ENCODE measurements at regions not wholly inside any gene's neighbourhood (a gene's known extent, or its start where the extent isn't known, plus 50 kb on each side); places are given as distances from the start of the nearest gene placed in this dataset.

DNA sequence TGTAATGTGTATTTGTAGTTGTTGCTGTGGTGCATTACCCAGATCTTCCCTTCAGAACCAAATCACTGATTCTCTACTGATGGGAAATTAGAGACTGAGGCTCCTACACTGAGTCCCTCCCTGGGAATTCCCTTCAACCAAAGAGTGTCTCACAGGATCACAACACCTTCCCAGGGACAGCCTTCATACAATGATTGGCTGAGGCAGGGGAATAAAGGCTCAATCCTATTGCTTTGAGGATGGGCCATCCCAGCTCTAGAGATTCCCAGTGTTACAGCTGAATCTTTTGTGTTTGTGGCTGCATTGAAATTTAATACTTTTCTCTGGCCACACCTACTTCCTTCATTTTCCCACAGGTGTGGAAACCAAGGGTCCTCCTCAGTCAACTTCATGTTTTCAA lies 96.4 kb upstream of the ELL2 start:
- no peak for DNase-seq

DNA sequence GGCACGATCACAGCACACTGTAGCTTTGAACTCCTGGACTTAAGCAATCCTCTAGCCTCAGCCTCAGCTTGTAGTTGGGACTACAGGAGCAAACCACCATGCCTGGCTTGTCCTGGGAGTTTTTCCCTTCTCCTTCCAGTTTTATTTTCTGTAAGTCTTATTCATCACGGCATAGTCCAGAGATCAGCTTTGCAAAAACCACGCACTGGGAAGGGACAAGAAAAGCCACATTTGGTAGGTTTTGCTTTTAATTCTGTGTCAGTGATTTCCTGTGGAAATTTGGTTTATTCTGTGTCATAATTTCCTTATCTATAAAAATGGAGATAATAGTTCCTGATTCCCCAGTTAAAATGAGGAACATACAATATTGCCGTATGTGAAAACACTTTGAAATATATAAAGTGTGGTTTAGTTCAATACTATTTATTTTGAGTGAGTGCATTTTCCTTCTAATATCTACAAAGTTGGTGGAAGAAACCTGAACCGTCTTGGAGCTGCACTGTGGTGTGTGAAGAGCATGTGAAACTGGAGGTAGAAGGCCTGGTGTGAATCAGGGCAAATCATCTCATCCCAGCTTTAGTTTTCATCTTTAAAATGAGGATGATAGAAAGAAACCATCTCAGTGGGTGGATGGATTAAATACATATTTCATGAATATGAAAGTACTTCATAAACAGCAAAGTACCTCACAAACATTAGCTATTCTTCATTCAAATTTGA lies 92.8 kb upstream of the ELL2 start:
- DNase-seq = peak; percentile 76 to 92 (median 78)

DNA sequence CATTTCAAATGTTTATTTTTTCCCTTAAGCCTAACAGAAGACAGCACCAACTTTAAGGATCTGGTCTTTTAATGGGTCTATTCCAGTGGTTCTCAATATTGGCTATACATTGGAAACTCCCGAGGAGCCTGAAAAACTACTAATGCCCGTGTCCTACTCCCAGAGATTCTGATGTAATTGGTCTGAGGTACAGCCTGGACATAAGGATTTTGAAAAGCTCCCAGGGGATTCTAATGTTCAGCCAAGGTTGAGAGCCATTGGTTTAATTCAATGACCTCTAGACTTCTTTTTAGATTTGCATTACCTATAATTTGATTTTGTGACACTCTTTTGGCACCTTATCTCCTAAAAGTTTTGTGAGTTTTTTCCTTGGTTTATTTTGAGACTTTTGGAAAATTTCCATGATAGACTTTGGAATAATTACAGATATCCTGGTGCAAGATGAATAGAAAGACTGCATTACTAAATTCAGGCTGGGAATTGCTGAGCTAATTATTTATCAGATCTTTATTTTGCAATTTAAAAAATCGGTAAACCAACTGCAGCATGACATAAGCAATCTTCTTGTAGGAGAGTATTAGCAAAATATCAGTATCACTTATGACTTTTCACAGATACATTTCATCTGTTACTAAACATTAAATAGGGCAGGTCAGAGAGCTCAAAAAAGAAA lies 91.5 kb upstream of the ELL2 start:
- no peak for DNase-seq

DNA sequence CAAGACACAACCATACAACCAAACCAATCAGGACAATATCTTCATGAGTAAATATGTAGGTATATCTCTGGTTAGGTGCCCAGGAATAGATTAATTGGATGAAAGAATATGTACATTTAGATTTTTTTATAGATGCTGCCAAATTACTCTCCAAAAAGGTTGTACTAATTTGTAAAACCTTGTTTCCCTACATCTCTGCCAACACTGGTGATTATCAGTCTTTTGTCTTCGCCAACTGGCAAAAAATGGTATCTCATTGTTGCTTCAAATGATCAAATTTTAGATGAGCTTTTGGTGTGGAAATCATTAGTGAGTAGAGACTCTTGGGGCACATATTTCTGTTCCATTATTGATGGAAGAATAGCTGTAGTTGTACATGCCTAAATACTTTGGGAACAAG lies 90.7 kb upstream of the ELL2 start:
- no peak for DNase-seq

DNA sequence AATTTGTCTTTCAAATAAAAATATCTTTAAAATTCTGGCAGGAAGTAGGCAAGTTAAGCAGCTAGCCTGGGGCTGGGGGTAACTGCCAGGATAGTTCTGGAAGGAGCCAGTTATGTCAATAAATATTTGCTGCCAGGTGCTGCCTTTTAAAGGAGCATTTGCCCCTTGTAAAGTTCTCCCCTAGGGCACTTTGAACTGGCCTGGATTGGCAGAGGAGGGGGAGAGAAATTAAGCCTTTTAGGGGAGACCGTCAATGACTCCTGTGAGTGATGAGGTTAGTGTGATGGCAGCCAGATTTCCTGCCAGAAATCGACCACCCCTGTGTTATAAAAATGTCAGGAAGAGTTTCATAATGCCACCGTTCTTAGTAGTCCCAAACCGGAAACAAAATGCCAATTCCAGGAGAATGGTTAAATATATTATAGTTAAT lies 89.8 kb upstream of the ELL2 start:
- no peak for DNase-seq

DNA sequence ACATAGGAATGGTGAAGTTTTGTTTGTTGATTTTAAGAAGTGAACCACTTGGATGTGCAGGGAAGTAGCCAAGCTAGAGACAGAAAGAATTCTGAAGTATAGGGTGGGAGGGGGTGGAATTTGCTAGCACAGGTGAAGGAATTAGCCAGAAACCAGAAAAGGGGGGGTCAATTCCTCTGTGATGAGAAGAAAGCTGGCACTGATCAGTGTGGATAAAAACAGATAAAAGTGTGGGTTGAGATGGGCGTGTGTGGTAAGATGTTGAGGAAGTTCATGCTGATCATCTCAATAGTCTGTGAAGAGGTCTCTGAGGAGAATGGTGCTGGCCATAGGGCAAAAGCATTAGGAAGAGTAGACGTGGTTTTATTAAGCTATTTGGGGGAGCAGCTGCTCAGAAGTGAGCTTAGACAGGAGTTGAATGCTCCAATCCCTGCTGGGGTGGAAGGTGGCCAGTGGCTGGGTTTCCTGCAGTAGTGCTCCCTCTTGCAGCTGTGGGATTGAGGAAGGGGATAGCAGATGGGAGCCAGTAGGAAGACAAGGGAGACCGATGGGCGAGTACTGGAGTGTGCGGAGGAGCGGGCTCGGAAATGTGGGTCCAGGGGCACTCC lies 88.7 kb upstream of the ELL2 start:
- no peak for DNase-seq

DNA sequence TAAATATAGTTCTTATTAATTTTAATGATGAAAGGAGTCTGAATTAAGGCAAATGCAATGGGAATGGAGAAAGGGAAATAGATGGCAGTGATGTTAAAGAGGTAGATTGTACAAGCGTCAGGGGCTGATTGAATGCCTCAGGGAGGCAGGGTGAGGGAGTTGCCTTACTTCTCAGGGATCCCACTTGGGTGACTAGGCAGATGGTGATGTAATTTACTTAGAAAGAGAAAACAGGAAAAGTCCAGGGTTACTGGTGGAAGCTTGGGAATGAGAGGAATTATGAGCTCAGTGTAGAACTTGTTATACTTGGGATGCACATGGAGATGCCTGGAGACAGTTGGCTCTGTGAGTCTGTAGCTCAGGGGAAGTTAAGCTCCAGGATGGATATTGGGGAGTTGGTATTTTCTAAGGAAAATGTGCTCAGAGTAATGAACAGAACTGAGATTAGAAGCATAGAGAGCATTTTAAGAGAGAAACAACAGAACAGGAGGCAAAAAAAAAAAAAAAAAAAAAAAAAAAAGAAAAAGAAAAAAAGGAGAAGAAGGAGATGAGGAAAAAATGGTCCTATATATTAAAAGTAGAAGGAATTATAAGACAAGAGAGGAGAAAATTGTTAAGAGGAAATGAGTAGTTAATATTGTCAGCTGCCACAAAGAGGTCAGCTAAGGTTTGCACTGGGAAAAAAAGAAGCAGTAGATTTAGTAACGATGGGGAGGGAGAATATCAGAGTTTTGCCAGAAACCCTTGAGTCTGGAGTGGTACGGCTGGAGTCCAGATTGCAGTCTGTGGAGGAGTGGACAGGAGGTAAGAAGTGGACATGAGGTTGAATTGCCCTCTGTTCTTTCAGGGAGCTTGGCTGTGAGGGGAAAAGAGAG lies 88.0 kb upstream of the ELL2 start:
- peak; percentile 31 to 63 (median 38) for DNase-seq

DNA sequence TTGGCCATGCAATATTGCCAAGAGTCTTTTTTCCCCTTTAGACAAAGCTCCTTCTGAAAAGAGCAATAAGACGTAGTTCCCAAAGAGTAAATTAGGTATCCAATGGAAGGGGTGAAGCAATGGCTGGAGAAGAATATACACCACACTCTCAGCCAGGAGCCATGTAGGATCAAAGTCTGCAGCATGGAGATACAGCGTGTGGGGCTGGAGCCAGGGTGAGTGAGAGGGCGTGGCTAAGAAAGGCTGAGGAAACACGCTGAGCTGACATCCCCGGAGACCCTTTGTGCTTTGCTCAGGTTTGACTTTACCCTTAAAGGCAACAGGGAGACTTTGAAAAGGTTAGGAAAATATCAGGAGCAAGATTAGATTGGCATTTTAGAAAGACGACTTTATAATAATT lies 87.1 kb upstream of the ELL2 start:
- DNase-seq = no peak

DNA sequence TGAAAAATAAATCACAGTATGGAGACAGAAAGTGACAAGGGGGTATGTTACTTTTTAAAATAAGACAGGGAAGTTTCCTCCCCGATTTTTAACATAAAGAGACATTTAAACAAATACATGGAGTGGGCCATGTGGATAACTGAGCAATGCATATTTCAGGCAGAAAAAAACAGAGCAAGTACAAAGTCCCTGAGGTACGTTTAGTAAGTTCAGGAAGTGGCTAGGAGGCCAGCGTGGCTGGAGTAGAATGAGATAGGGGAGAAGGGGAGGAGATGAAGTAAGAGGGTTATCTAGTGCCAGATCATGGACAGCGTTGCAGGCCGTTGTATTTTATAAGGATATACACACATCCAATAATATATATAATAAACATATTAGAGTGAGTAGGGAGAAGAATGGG lies 84.2 kb upstream of the ELL2 start:
- DNase-seq = no peak

DNA sequence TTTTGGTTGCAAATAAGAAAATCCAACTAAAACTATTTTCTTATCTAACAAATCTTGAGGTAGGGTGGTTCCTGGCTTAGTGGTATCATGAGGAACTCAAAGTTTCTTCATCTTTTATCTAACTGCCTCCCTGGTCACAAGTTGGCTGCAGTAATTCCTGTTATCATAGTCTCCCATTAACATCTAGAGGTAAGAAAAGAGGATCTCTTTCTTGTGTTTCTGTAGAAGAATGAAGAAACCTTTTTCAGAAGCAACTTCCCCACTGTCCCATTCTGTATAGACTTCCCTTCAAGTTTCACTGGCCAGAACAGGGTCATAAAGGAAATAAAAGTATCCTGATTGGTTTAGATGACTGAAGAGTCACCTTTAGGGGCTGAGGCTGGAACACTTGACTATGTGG lies 81.8 kb upstream of the ELL2 start:
- DNase-seq = peak in 1 of 3 donors; percentile 32

DNA sequence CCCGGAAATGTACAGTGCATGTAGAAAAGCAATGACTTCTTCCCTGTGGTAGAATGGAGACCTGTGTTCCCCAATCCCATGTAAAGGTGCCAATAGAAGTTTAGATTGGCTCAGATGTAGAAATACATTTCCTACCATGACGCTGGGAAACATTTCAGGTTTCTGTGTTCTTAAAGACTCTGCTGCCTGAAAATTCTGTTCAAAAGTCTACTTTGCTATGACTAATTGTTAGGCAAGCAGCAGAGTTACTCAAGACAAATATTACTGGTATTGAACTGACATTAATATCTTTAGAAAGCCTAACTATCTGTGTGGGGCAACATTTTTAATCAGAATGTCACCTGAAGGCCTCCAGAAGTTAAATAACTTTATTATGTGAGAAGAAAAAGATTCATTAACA lies 75.5 kb upstream of the ELL2 start:
- peak in 1 of 3 donors; percentile 16 for DNase-seq

DNA sequence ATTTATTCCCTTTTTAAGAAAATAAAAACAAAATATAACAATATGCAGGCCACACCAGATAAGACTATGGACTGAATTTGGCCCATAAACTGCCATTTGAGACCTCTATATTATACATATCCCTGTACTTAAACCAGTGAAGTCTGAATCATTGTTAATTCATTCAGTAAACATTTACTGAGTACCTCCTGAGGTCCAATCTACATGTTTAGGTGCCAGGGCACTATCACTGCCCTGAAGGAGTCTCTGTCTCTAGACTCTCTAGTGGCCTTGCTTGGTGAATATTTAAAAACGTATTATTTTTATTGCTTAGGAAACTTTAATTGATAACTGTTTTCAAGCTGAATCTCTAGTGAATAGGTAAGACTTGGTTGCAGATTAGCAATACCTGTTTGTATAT lies 74.7 kb upstream of the ELL2 start:
- DNase-seq = no peak

DNA sequence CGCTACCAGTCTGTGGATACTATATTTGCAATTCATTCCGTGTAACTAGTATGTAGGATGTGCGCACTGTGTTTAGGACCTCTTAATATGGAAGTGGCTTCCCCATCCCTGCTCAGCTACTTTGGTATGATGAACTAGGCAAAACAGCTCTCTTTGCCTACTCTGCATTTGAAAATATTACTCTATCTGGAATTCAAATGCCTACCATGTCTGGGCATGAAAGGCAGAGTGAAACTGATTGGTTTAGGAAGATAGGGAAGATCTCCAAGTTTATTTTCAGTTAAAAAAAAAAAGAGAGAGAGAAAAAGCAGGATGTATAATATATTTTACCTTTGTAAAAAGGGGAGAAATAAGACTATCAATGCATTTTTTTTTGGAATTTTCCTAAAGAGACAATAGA lies 74.1 kb upstream of the ELL2 start:
- DNase-seq = no peak

DNA sequence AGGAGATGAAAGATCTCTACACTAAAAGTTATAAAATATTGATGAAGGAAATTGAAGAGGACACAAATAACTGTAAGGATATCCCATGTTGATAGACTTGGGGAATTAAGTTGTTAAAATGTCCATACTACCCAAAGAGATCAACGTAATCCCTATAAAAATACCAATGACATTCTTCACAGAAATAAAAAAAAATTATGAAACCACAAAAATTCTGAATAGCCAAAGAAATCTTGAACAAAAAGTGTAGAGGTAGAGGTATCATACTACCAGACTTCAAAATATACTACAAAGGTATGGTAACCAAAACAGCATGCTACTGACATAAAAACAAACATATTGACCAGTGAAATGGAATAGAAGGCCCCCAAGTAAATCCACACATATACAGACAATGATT lies 71.5 kb upstream of the ELL2 start:
- DNase-seq = no peak

DNA sequence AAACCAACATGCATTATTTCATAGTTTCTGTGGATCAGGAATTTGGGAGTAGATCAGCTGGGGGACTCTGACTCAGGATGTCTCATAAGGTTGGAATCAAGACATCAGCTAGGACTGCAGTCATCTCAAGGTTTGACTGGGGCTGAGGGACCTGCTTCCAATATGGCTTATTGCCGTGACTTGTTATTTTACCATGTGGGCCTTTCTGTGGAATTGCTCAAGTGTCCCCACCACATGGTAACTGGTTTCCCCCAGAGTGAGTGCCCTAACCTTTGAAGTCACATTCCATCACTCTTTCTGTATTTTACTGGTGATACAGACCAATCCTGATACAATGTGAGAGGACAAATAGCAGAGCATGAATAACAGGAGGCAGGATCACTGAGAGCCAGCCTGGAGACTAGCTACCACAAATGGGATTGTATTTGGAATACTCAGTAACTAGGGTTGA lies 70.2 kb upstream of the ELL2 start:
- no peak for DNase-seq

DNA sequence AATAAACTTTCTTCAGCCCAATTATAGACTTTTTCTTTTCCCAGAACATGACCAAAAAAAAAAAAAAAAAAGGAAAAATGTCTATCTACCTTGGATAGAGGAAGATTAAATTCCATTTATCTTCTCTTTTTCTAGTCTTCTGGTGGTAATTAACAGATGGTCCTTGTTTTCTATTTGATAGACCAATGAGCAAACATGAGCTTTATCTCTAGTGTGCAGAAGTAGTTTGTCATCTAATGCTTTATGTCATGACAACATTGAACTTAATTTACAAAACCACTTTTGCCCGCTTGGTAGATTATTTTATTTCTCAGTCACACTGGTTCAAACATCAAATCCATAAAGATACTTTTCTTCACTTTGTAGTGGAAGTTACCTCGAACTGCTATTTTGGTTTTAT lies 69.5 kb upstream of the ELL2 start:
- no peak for DNase-seq

DNA sequence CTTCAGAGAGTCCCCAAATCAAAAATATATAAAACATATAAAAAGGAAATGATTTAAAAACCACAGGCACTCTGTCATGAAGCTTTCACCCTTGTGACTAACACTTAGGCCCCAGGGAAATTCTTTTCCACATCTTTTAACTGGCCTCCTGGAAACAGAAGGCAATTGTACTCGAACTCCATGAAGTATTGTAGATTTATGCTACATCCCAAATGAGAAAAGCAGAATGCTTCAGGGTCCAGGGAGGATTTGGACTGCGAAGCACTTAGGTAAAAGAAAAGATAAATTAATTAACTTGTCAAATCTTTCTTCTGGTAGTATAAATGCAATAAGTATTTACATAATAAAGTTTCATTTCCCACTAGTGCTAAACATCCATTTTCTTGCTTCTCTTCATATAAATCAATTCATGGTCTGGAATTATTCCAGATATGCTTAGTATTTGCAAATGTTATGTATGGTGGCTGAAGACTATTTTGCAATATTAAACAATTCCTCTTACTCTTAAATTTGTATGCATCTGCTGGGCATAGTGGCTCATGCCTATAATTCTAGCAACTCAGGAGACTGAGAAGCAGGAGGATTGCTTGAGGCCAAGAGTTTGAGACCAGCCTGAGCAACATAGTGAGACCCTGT lies 64.9 kb upstream of the ELL2 start:
- peak in 1 of 3 donors; percentile 20 for DNase-seq

DNA sequence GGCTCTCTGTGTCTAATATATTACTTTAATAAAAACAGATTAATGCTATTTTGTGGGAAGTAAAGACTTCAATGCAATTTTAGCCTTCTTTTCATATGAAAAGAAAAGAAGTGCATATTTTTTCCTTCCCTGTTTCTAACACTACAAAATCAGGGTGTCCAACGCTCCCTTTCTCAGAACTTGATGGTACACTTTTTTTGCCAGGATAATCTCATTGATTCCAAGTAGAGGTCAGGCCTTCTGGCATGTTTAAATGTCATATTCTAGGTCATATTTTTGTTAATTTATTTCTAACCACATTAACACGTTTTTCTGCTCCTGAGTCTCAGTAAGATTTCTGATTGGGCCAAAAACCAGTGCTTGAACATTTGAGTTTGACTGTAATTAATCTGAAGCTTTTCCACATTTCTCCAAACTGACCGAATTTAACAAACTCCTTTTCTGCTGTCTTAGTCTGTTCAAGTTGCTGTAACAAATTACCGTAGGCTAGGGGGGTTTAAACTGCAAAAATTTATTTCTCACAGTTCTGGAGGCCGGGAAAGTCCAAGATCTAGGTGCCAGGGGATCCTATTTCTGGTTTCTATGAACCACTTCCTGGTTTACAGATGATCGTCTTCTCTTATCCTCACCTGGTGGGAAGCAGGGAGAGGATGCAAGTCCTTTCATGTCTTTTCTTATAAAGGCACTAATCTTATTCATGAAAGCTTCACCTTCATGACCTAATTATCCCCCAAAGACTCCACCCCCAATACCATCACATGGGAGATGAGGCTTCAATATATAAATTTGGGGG lies 63.2 kb upstream of the ELL2 start:
- no peak for DNase-seq

DNA sequence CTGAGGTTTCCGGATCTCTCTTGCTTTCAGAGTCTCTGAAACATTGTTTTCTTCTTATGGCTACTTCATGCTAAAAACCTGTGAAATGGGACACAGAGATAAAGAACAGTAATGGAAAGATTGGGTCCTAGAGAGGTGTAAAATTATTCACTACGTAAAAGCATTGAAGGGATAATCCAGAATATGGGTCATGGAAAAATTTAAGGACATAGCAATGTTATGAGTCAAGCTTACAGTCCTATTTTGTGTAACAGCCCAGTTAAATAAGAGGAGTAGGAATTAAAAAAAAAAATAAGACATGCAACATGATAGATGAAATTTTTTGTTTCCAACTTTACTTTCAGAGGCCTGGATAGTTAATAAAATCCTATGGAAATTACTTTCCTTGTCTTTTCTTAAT lies 61.9 kb upstream of the ELL2 start:
- no peak for DNase-seq

DNA sequence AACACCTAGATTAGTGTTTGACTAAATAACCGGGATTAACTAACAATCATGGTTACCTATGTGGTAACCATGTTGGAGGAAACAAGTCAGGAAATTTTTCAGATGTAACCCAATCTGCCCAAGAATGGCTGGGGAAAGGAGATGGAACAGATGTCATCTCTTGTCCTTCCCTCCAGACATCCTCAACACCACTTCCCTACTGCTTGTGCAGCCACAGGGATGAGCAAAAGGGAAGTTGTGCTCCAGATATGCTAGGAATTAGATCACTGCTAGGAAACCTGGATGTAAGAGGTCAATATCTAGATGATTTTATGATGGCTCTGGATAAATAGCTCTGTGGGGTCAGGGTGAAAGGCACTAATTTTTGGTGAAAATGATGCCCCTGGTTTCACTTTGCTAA lies 61.3 kb upstream of the ELL2 start:
- peak; percentile 12 to 21 (median 15) for DNase-seq

DNA sequence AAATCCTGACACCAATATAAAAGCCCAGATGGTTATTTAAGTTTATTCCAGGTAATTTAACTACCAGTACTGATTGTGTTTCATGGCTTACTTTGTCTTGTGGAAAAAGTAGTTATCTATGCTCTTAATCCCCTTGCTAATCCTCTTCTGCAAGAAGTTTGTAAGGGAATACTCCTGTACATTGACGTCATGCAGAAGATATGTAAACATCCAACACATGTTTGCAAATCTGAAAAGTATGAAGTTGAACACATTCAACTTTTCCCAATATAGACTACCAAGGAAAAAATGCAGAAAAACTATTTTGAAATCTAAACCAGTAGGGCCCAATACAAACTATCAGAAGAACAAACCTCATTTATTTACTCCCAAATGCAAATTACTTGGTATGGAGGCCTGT lies 56.3 kb upstream of the ELL2 start:
- no peak for DNase-seq

DNA sequence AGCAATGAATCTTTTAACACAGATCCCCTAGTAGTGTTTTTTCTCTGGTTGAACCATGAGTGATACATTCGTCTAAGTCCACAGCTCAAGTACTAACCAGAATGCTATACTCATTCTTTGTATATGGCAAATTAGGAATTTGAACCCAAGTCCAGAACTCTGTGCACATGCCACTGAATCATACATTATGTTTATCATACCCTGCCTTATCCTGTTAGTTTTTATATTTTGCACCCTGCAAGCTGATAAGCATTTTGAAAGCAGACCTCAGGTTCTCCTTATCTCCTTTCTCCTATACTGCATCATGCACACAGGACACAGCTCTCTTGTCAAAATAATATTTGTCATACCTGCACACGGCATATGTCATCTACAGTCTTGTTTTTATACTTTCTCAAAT lies 54.6 kb upstream of the ELL2 start:
- DNase-seq = no peak

Measured in suppressor macrophage treated with lipopolysaccharide for 1 hour (primary cell).